ENCODE measurements at regions not wholly inside any gene's neighbourhood (a gene's known extent, or its start where the extent isn't known, plus 50 kb on each side); places are given as distances from the start of the nearest gene placed in this dataset.

GRCh38 chr1:72570815-72571214 is 288.5 kb upstream of the NEGR1 start:
- TF ChIP-seq, protein P1, sequence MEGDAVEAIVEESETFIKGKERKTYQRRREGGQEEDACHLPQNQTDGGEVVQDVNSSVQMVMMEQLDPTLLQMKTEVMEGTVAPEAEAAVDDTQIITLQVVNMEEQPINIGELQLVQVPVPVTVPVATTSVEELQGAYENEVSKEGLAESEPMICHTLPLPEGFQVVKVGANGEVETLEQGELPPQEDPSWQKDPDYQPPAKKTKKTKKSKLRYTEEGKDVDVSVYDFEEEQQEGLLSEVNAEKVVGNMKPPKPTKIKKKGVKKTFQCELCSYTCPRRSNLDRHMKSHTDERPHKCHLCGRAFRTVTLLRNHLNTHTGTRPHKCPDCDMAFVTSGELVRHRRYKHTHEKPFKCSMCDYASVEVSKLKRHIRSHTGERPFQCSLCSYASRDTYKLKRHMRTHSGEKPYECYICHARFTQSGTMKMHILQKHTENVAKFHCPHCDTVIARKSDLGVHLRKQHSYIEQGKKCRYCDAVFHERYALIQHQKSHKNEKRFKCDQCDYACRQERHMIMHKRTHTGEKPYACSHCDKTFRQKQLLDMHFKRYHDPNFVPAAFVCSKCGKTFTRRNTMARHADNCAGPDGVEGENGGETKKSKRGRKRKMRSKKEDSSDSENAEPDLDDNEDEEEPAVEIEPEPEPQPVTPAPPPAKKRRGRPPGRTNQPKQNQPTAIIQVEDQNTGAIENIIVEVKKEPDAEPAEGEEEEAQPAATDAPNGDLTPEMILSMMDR (IDR thresholded peaks at IDR 0.05; ENCODE audit: unreplicated experiment) = no peak
- no peak overlapping the region for H3K27ac Mint-ChIP-seq
- DNase-seq (ENCODE audit: low spot score, unreplicated experiment) = no peak
- H3K4me3 Mint-ChIP-seq (ENCODE audit: low read depth) = no peak overlapping the region
- H3K36me3 Mint-ChIP-seq (ENCODE audit: insufficient read depth) = no peaks in the 10 kb centered on the region
- no peaks in the 10 kb centered on the region for H3K4me1 Mint-ChIP-seq (ENCODE audit: low read depth)
- H3K27me3 Mint-ChIP-seq = no peaks in the 10 kb centered on the region
- H3K9me3 Mint-ChIP-seq (ENCODE audit: low read depth) = no peaks in the 10 kb centered on the region

GRCh38 chr1:72568113-72568512 is 285.8 kb upstream of the NEGR1 start:
- H3K36me3 Mint-ChIP-seq (ENCODE audit: insufficient read depth) = no peaks in the 10 kb centered on the region
- H3K27me3 Mint-ChIP-seq = no peaks in the 10 kb centered on the region
- H3K4me1 Mint-ChIP-seq (ENCODE audit: low read depth) = no peaks in the 10 kb centered on the region
- H3K27ac Mint-ChIP-seq = no peak overlapping the region
- TF ChIP-seq, protein P1 (IDR thresholded peaks at IDR 0.05; ENCODE audit: unreplicated experiment) = no peak
- no peak for DNase-seq (ENCODE audit: low spot score, unreplicated experiment)
- no peaks in the 10 kb centered on the region for H3K9me3 Mint-ChIP-seq (ENCODE audit: low read depth)
- no peak overlapping the region for H3K4me3 Mint-ChIP-seq (ENCODE audit: low read depth)

- H3K36me3 Mint-ChIP-seq (ENCODE audit: insufficient read depth) = no peaks in the 10 kb centered on the region
- no peaks in the 10 kb centered on the region for H3K27me3 Mint-ChIP-seq
- TF ChIP-seq, protein P1 (IDR thresholded peaks at IDR 0.05; ENCODE audit: unreplicated experiment) = no peak
- DNase-seq (ENCODE audit: low spot score, unreplicated experiment) = no peak
- H3K27ac Mint-ChIP-seq = no peak overlapping the region
- no peaks in the 10 kb centered on the region for H3K4me1 Mint-ChIP-seq (ENCODE audit: low read depth)
- no peaks in the 10 kb centered on the region for H3K9me3 Mint-ChIP-seq (ENCODE audit: low read depth)
- no peak overlapping the region for H3K4me3 Mint-ChIP-seq (ENCODE audit: low read depth)
Observed at GRCh38 chr1:72567521-72567920, 285.2 kb upstream of the NEGR1 start.

DNA sequence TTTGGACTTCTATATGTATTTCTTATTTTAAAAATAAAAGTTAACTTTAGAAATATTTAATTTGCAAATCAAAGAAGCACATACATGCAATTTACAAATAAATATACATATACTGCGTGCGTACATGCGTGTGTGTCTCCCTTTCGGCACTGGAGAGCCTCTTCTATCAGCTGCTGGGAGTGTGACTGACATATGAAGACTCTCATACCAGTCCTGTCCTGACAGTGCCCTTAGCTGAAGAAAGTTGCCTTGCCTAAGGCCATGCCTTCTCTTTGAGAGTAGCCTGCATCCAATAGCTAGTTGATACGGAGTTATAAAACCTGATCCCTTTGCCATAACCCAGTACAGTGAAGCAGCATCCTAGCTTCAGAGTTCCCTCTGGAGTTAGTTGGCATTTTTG is 282.4 kb upstream of the NEGR1 start:
- Mint-ChIP-seq H3K27ac (no peak overlapping the region), H3K36me3 (ENCODE audit: insufficient read depth) (no peaks in the 10 kb centered on the region), H3K4me3 (ENCODE audit: low read depth) (no peak overlapping the region), H3K4me1 (ENCODE audit: low read depth) (no peaks in the 10 kb centered on the region), H3K9me3 (ENCODE audit: low read depth) (no peaks in the 10 kb centered on the region), H3K27me3 (no peaks in the 10 kb centered on the region)
- TF ChIP-seq, protein P1 (IDR thresholded peaks at IDR 0.05; ENCODE audit: unreplicated experiment) = no peak
- no peak for DNase-seq (ENCODE audit: low spot score, unreplicated experiment)

DNA sequence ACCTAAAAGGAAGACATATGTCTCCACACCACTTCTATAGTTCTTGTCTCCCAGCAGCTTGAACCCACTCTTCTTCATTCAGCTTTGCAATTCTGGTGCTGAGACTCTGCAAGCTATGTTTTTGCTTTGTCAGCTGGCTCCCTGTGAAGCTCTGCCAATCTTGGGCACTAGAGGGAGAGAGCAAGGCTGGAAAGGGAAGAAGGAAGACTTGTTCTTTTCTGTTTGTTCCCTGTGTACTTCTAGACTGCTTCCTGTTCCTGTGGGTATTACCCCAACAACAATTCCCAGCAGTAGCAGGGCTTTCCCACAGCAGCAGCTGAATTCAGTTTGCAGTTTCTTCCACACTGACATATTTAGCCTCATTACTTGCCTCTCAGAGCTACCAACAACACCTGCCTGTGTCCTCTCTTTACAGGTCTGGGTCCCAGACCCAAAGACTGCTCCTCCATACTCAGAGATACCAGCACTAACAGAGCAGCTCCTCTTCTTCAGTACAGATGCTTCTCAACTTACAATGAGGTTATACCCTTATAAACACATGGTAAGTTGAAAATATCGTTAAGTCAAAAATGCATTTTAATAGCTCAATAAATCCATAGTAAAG is 275.2 kb upstream of the NEGR1 start:
- no peaks in the 10 kb centered on the region for H3K36me3 Mint-ChIP-seq (ENCODE audit: insufficient read depth)
- TF ChIP-seq, protein P1 (IDR thresholded peaks at IDR 0.05; ENCODE audit: unreplicated experiment) = peak; percentile 33
- H3K9me3 Mint-ChIP-seq (ENCODE audit: low read depth) = no peaks in the 10 kb centered on the region
- H3K4me3 Mint-ChIP-seq (ENCODE audit: low read depth) = no peak overlapping the region
- DNase-seq (ENCODE audit: low spot score, unreplicated experiment) = no peak
- peak overlapping the region; percentile 71 for H3K27ac Mint-ChIP-seq
- no peaks in the 10 kb centered on the region for H3K4me1 Mint-ChIP-seq (ENCODE audit: low read depth)
- H3K27me3 Mint-ChIP-seq = no peaks in the 10 kb centered on the region
